Chondrocyte (in vitro differentiated cells): ENCODE measurements at regions not wholly inside any gene's neighbourhood (a gene's known extent, or its start where the extent isn't known, plus 50 kb on each side); places are given as distances from the start of the nearest gene placed in this dataset.

Experiments used
- DNase-seq: peaks from one replicate; pipeline ENCODE4 v3.0.0; 2021; ENCODE audit warnings: mixed read lengths, low spot score
- H3K27ac Mint-ChIP-seq: one replicate; pipeline ENCODE4 v1.8.0; 2021; ENCODE audit warnings: mild to moderate bottlenecking, moderate library complexity, mixed read lengths; ENCODE audit not compliant: unreplicated experiment
- H3K27me3 Mint-ChIP-seq: 2 replicates; pipeline ENCODE4 v1.8.0; 2021; ENCODE audit warnings: low read depth, mixed read lengths
- H3K36me3 Mint-ChIP-seq: 2 replicates; pipeline ENCODE4 v1.8.0; 2021; ENCODE audit warnings: low read depth, mixed read lengths
- H3K4me1 Mint-ChIP-seq: 2 replicates; pipeline ENCODE4 v1.8.0; 2021; ENCODE audit warnings: low read depth, mild to moderate bottlenecking, mixed read lengths
- H3K4me3 Mint-ChIP-seq: one replicate; pipeline ENCODE4 v1.8.0; 2021; ENCODE audit warnings: mild to moderate bottlenecking, moderate library complexity, mixed read lengths; ENCODE audit not compliant: unreplicated experiment
- H3K9me3 Mint-ChIP-seq: 2 replicates; pipeline ENCODE4 v1.8.0; 2021; ENCODE audit warnings: low read depth, mixed read lengths
- CTCF ChIP-seq: fragments of 200-600 bp; sonication (generic); IDR thresholded peaks from 2 replicates; pipeline ENCODE4 v1.5.0; 2021; ENCODE audit warnings: antibody characterized with exemption, mild to moderate bottlenecking, moderate library complexity

- H3K4me1 Mint-ChIP-seq: peaks cover 33% of the 10 kb centered on the region
- DNase-seq: no peak
- H3K36me3 Mint-ChIP-seq: peaks cover 15% of the 10 kb centered on the region
- TF ChIP-seq CTCF: peak; percentile 31
- no peaks in the 10 kb centered on the region for H3K9me3 Mint-ChIP-seq
- no peak overlapping the region for H3K4me3 Mint-ChIP-seq
- no peaks in the 10 kb centered on the region for H3K27me3 Mint-ChIP-seq
- H3K27ac Mint-ChIP-seq: peak overlapping the region; percentile 34
These were observed 68.5 kb upstream of the STK17B start for GRCh38 chr2:196239622-196240587.

GRCh38 chr2:196241175-196241574 is 69.8 kb upstream of the STK17B start:
- no peak overlapping the region for H3K27ac Mint-ChIP-seq
- H3K9me3 Mint-ChIP-seq: peaks cover 2% of the 10 kb centered on the region
- DNase-seq: no peak
- no peaks in the 10 kb centered on the region for H3K27me3 Mint-ChIP-seq
- peaks cover 46% of the 10 kb centered on the region for H3K4me1 Mint-ChIP-seq
- H3K4me3 Mint-ChIP-seq: no peak overlapping the region
- peaks cover 15% of the 10 kb centered on the region for H3K36me3 Mint-ChIP-seq
- no peak for TF ChIP-seq CTCF

- H3K4me1 Mint-ChIP-seq: peaks cover 48% of the 10 kb centered on the region
- no peak for TF ChIP-seq CTCF
These were observed 70.8 kb upstream of the STK17B start for GRCh38 chr2:196242131-196242620.

GRCh38 chr2:196244516-196244915 is 73.1 kb upstream of the STK17B start:
- DNase-seq: no peak
- peaks cover 2% of the 10 kb centered on the region for H3K9me3 Mint-ChIP-seq
- no peak for TF ChIP-seq CTCF
- H3K4me3 Mint-ChIP-seq: no peak overlapping the region
- H3K27me3 Mint-ChIP-seq: no peaks in the 10 kb centered on the region
- H3K36me3 Mint-ChIP-seq: peaks cover 6% of the 10 kb centered on the region
- H3K4me1 Mint-ChIP-seq: peaks cover 64% of the 10 kb centered on the region
- H3K27ac Mint-ChIP-seq: peak overlapping the region; percentile 58

More at GRCh38 chr2:196242131-196242620, 70.8 kb upstream of the STK17B start:
- Mint-ChIP-seq H3K4me3 (no peak overlapping the region), H3K9me3 (peaks cover 2% of the 10 kb centered on the region), H3K36me3 (peaks cover 11% of the 10 kb centered on the region), H3K27me3 (no peaks in the 10 kb centered on the region), H3K27ac (no peak overlapping the region)
- DNase-seq: no peak

GRCh38 chr2:196244966-196245365 is 73.6 kb upstream of the STK17B start:
- Mint-ChIP-seq H3K4me3 (no peak overlapping the region), H3K4me1 (peaks cover 64% of the 10 kb centered on the region), H3K27ac (peak overlapping the region; percentile 58), H3K27me3 (no peaks in the 10 kb centered on the region), H3K9me3 (peaks cover 2% of the 10 kb centered on the region), H3K36me3 (peaks cover 6% of the 10 kb centered on the region)
- no peak for DNase-seq
- no peak for TF ChIP-seq CTCF
